NCI-H2196 treated with DMSO at 0.1 percent for 48 hours (cell line): ENCODE measurements at regions not wholly inside any gene's neighbourhood (a gene's known extent, or its start where the extent isn't known, plus 50 kb on each side); places are given as distances from the start of the nearest gene placed in this dataset.

Experiments used
- DNase-seq: peaks from one replicate; lab custom pipeline; 2025; ENCODE audit not compliant: unreplicated experiment; lab: John Stamatoyannopoulos, UW

GRCh38 chr10:128907155-128907941 is 559.7 kb upstream of the MGMT start:
- DNase-seq, result no peak

GRCh38 chr10:128908099-128908498 is 558.9 kb upstream of the MGMT start:
- DNase-seq, result no peak

- no peak for DNase-seq
Measured at GRCh38 chr10:128908499-128908898, 558.5 kb upstream of the MGMT start.

- no peak for DNase-seq
Measured at GRCh38 chr10:128912568-128913311, 554.3 kb upstream of the MGMT start.

- no peak for DNase-seq
Measured at GRCh38 chr10:128914681-128915080, 552.4 kb upstream of the MGMT start.

- no peak for DNase-seq
Measured at GRCh38 chr10:128915630-128916029, 551.4 kb upstream of the MGMT start.

- DNase-seq, result no peak
Measured at GRCh38 chr10:128916383-128916782, 550.7 kb upstream of the MGMT start.

- DNase-seq, result no peak
Measured at GRCh38 chr10:128921389-128922022, 545.5 kb upstream of the MGMT start.

GRCh38 chr10:128922172-128922571 is 544.9 kb upstream of the MGMT start:
- no peak for DNase-seq

- no peak for DNase-seq
Measured at GRCh38 chr10:128922619-128923196, 544.3 kb upstream of the MGMT start.

- no peak for DNase-seq
Measured at GRCh38 chr10:128924918-128925317, 542.1 kb upstream of the MGMT start.

- DNase-seq, result no peak
Measured at GRCh38 chr10:128926711-128927110, 540.3 kb upstream of the MGMT start.

GRCh38 chr10:128927497-128928161 is 539.4 kb upstream of the MGMT start:
- DNase-seq, result no peak

GRCh38 chr10:128928231-128928836 is 538.7 kb upstream of the MGMT start:
- no peak for DNase-seq

- DNase-seq, result no peak
Measured at GRCh38 chr10:128929131-128929530, 537.9 kb upstream of the MGMT start.

- no peak for DNase-seq
Measured at GRCh38 chr10:128929767-128930166, 537.3 kb upstream of the MGMT start.

GRCh38 chr10:128930515-128930914 is 536.5 kb upstream of the MGMT start:
- no peak for DNase-seq

- DNase-seq, result no peak
Measured at GRCh38 chr10:128932071-128932820, 534.8 kb upstream of the MGMT start.

- DNase-seq, result no peak
Measured at GRCh38 chr10:128934492-128934891, 532.5 kb upstream of the MGMT start.

- DNase-seq, result no peak
Measured at GRCh38 chr10:128936392-128936791, 530.6 kb upstream of the MGMT start.
